HG02798 (cell line): ENCODE measurements at regions not wholly inside any gene's neighbourhood (a gene's known extent, or its start where the extent isn't known, plus 50 kb on each side); places are given as distances from the start of the nearest gene placed in this dataset.

Experiments
- ATAC-seq: cut with Tn5 transposase; IDR thresholded peaks from one replicate; pipeline ENCODE4 v1.9.1; 2021; ENCODE audit warnings: mild to moderate bottlenecking; ENCODE audit not compliant: unreplicated experiment, poor library complexity

DNA sequence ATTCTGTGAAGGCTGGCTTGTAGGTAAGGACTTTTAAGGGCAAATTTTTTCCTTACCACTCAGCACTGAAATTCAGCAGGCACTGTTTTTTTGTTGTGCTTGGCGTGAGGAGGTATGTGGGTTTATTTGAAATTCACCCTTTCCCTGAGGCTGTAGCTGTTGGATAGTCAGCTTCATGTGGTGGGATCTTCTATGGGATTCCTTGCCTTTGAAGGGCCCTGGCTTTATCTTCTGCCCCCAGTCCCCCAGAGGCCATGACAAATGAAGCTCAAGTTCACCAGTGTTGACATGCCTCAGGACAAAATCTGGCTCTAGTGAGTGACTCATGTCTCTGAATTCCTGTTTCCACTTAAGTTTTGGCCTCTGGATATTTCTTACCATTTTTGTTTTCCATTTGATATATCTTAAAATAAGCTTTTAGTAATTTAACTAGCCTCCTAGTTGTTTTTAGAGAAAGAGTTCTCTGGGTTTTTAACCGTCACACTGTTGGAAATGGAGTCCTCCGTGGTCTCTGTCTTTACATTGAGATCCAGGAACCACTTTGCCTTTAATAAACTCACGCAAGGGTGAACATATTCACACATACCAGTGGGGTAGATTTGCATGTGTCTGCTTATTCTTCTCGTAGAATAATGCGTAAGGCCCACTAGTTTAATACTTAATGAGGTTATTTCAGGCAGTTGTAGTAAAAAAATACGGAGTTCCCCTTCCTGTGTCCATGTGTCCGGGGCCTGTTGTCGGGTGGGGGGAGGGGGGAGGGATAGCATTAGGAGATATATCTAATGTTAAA is 211.1 kb upstream of the FAM98A start:
- no peak for ATAC-seq

DNA sequence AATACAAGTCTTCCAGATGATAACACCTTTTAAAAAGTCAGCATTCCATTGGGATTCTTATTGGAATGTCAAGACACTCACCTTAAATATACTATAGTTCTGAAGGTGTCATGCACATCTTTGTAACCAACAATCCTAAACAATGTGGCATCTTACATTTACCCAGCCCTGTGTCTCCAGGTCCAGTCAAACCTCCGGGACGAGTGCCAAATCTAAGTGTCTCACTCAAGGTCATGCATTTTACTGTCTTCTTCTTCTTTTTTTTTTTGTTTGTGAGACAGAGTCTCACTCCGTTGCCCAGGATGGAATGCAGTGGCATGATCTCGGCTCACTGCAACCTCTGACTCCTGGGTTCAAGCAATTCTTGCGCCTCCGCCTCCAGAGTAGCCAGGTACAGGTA is 206.9 kb upstream of the FAM98A start:
- no peak for ATAC-seq

DNA sequence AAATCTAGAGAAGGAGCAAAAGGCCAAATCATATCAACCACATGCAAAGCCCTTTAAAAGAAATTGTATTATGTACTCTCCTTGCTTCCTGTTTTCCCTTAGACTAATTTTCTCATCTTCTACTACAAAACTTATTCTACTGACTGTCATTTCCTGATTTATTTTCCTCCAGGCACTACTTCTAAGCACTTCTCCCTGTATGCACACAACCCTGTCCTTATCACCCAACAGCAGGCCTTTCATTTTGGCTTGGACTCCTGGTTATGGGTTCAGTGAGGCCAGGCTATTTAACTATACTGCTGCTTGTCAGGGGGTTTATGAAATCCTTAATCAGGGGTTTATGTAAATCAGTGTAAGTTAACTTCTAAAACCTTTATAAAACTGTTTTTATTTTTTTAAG is 205.1 kb upstream of the FAM98A start:
- ATAC-seq, result no peak

DNA sequence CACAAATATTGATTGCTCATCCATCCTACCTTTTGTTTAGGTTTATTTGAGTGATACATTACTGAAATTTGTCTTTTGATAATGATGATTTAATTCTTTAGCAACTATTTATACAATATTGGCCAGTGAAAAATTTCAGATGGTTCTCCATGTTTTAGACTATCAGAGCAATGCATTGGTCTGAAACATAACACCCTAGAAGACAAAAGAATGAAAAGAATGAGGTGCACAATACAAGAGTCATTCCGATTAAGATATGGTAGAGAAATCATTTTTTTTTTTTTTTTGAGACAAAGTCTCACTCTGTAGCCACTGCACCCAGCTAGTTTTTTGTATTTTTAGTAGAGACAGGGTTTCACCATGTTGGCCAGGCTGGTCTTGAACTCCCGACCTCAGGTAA is 197.4 kb upstream of the FAM98A start:
- ATAC-seq, result no peak

DNA sequence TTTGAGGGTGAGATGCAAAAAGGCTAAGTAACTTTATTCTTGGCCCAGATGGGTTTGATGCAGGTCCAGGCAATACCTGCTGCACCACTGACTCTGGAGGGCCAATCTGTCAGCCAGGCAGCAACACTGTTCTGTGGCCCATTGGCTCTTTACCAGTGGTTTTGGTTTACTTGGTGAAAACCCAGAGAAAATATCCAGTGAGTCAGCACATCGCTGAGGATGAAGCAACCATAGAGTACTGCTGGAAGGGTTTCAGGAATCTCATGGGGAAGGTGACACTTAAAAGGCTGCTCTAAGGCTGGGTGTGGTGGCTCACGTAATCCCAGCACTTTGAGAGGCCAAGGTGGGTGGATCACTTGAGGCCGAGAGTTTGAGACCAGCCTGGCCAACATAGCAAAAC is 192.5 kb upstream of the FAM98A start:
- ATAC-seq, result no peak

DNA sequence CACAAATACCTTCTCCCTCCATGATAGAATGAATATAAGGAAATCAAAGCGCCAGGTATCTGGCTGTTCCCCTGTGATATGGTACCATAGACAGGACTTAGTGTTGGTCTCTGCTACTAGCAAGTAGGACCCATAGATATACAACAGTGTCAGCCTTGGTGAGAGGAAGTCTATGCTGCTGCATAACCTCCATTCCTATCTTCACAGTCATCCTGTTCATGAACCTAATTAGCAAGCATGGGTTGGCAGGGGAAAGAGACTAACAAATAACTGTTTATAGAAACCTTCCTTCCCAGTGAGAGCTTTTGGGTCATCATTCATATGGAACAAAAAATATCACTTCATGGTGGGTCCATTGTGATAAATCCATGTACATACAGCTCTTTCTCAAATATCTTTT is 188.9 kb upstream of the FAM98A start:
- ATAC-seq, result no peak

DNA sequence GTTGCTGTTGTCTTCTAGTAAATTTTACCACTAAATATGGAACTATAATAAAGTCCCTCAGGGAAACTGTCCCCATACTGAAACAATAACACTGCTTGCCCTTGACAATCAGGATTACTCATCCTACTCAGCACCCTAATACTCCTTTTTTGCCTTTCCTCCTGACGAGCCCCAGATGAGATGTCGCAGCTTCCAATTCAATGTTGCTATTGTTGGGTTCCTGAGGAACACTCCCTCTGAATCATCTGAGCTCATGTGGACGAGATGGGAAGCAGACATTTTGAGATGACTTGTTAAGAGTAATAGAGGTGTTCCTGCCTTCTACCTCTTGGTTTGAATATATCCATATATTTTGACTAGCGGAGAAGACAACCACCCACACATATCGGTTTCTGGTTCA is 187.8 kb upstream of the FAM98A start:
- no peak for ATAC-seq

DNA sequence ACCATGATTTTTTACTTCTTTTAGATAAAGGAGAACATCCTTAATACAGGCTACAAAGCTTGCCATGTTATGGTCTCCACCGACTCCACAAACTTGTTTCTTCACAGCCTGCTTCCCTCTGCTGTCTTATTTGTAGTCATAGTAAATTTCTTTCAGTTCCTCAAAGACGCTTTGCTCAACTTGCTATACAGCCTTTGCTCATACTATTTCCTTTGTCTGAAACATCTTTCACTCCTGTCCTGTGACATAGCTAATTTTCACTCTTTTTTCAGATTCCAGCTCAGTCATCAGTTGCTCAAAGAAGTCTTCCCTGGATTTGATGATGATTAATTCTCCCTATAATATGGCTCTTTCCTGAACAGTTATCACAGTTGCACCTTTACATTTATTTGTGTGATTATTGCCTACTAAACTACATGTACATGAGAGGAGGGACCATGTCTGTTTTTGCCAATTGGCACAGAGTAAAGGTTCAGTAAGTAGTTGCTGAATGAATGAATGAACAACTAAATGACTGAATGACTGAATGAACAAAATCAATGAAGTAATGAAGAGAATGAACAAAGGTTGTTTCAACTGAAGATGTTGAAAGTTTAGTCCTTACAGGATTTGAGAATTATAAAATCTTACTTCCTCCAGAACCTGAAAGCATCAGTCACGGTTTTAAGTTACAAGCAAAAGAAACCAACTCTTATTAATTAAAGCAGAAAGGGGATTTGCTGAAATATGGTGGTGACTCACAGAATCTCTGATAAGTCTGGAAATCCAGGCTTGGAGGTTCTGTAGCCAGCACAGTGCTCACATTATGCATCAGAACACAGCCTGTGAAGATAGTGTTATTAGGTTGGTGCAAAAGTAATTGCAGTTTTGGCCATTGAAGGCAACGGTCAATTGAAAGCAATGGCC is 186.4 kb upstream of the FAM98A start:
- peak; percentile 86 for ATAC-seq

DNA sequence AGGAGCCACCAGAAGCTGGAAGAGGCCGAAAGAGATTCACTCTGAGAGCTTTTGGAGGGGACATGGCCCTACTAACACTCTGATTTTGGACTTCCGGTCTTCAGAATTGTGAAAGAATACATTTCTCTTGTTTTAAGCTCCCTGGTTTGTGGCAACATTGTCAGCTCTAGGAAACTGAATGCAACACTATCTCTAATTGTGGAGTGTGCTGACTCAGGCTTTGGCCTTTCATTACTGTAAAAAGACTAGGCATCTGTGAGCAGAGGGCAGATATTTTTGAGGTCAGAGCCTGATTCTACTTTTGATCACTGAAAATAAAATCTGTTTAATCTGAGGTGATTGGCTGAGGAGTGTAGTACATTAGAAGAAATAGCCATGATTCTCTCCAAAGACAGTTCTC is 185.4 kb upstream of the FAM98A start:
- ATAC-seq, result no peak

DNA sequence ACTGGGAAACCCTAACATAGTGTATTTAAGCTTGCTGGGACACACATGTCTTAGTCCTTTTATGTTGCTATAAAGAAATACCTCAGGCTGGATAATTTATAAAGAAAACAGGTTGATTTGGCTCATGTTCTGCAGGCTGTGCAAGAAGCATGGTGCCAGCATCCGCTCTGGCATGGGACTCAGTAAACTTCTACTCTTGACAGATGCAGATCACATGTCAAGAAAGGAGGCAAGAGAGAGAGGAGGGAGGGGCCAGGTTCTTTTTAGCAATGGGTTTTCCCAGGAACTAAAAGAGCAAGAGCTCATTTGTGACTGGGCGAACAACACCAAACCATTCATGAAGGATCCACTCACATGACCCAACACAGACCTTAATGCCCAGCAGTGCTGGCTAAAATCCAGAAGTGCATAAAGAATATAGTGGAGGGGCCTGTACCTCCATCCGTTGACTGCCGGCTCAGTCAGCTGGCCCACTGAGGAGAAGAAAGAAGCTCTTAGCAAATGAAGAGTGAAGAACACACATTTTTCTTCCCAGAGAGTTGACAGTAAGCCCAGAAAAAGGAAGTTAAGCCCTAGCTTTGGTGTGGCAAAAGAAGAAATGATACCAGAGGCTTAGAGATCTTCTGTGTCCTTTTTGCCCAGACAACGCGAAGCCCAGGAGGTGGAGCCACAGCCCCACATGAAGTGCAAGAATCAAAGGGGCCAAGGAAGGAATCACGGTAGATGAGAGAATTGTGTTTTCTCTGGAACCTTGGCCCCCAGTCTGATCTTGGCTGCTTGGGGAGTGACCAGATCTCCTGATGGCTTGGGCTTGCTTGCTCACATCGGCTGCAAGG is 183.5 kb upstream of the FAM98A start:
- no peak for ATAC-seq

DNA sequence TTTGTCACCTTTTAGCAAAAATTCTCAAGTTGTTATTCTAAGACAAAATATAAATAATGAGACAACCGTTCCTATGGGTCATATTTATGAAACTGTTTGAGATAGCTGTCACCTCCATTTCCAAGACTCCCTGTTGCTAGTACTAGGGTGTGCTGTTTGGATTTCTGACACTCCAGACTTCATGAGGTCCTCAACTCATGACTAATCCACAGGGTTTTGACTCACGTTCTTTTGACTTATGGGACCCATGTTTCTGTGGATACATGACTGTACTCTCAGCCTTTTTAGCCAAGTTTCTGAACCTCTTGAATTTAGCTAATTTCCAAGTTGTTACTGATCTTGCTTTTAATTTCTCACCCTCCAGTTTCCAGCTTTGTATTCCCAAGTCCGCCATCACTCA is 178.7 kb upstream of the FAM98A start:
- ATAC-seq, result no peak

DNA sequence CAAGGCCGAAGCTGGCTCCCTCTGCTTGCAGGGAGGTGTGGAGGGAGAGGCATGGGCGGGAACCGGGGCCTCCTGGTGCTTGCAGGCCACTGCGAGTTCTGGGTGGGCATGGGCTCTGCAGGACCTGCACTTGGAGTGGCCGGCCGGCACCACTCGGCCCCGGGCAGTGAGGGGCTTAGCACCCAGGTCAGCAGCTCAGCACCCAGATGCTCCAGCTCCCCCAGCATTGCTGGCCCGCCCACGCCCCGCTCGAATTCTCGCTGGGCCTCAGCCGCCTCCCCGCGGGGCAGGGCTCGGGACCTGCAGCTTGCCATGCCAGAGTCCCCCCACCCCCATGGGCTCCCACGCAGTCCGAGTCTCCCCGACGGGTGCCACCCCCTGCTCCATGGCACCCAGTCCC is 176.2 kb upstream of the FAM98A start:
- ATAC-seq, result no peak

DNA sequence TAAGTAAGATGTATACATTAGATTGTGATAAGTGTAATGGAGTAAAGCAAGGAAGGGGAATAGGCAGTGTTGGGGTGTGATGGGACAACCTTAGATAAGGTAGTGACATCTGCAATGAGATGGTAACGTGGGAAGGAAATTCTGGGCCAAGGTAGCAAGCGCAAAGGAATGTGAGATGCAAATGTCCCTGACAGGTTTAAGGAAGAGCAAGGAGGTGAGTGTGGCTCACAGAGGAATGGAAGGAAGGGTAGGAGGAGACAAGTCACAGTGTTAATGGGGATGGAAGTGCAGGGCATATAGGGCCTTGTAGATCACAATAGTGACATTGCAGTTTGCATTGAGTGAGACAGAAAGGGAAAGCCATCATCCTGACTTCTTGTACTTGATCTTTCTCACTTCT is 170.9 kb upstream of the FAM98A start:
- no peak for ATAC-seq

DNA sequence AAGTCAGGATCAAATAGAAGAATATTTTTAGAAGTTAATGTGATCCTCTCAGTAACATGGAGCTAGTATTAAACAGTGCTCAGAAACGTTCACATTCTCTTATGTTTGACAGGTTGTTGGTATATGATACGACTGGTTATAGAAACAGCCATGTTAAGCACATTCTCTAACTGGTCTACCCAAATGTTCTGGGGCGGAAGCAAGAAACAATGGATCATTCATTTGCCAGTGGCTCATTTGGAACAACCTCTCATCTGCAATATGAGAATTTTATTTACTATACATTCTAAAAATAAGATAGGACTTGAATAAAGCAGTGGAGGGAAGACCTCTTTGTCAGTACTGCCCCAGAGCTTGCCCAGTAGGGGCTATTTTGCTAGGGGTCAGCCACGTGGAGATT is 167.1 kb upstream of the FAM98A start:
- ATAC-seq, result no peak

DNA sequence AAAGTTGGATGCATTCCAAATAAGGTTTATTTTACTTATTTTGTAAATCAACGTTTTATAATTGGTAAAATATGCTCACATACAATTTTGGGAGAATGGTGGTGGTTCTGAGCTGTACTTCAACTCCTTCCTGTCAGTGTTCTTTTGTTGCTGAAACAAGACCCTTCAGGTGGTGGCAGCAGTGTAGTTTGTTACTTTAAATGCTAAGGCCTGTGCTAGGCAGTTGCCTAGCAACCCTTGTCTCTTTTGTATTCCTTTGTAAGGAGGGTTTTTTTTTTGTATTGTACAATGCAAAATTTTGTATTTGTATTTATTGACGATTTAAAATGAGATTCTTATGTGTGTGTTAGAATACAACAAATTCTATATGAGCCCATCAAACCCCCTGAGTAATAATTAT is 166.0 kb upstream of the FAM98A start:
- no peak for ATAC-seq

DNA sequence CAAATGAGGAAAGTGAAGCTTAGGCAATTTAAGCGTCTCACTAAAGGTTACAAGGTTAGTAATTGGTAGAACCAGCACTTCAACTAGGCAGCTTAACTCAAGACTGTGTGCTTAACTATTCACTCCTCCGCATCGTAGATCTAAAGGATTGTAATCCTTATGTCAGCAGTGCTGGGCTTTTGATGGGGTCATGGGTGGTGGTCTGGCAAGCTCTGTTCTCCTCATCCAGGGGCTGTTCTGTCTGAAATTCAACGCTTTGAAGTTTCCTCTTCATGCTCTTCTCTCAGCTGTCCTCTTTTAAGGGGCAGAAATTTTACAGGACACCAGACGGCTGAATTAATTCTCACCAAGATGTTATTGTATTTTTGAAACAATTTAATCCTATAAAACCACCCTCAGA is 165.5 kb upstream of the FAM98A start:
- no peak for ATAC-seq

DNA sequence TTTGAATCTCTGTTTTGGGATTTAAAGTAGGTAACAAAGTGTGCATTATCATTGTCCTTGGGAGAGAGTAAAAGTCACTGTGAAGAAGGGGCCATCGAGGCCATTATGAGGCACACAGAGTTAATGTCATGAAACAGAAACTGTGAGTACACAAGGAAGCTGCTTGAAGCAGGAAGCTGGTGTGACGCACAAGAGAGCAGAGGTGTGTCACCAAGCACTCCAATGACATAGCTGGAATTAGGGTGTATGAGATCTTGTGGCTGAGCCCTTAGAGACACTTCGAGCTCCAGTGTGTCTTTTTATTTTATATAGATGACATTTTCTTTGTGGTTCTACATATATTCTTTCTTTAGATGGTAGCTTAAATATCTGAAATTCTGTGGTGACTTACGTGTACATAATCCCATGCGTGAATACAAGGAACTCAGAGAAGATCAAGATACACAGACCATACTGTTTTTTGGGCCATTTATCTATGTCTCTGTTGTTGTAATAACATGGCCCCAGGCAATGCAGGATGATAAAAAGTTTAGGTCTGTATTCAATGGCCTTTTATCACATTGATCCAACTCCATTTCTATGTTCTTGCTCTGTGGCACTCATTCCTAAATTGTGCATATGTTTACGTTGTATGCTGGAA is 164.7 kb upstream of the FAM98A start:
- no peak for ATAC-seq

DNA sequence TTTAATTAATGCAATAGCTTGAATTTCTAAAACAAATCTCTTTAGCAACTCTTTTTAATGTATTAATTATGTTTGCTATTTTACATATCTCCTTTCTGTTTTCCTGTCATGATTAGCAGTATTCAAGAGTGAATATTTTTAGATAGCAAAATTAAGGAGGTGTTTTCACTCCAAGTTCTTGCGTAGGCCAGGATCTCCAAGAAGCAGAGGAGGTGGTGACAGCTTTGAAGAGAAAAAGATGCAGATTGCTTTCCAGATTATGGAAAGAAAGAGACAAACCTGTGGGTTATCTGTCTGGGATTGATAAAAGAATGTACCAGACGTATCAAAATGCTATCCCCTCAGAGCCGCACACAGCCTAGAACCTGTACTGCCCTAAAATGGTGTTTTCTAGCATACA is 163.5 kb upstream of the FAM98A start:
- ATAC-seq, result no peak

DNA sequence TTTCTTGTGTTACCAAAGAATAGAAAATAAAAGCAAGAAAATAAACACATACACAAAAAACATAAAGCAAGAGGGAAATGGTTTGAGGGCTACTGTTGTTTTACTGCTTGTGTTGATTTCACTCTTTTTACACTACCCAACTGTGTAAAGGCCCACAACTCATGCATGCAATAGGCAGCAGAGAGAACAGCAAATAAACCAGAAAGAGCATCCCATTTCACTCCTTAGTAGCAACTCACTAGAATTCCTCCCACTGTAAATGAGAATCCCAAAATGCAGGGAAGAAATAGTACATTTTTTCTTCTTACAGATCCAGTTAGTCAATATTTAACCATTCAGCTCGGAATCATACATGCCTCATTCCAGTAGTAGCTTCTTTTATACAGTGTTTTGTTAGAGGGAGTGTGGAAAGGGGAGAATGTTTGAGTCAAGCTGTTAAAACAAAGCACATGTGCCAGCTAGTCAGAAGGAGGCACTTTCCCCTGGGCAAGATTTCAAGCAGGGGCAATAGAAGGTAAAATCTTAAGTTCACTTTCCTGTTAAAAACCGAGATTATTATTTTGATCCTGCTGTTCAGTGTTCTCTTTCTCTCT is 147.2 kb upstream of the FAM98A start:
- no peak for ATAC-seq

DNA sequence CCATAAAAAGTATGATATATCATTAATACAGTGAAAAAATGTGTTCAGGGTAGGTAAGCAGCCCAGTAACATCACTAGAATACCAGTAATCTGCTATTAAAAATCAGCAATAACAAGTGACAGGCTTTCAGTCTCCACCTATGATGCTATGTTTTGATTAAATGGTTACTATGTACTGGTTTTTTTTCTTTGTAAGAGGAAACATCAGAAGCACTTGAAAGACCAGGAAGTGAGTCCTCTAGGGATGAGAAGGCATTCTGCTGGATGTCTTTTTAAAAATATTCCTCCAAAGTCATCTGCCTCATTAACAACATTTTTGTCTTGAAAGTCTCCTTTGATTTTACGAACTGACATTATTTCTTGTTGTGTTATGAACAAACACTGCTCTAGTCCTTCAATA is 136.0 kb upstream of the FAM98A start:
- ATAC-seq, result no peak
